K562 (cell line): ENCODE measurements at regions not wholly inside any gene's neighbourhood (a gene's known extent, or its start where the extent isn't known, plus 50 kb on each side); places are given as distances from the start of the nearest gene placed in this dataset.

Experiments used
- CAMTA2 ChIP-seq: fragments of 250-450 bp; sonication (Bioruptor Pico); conservative IDR thresholded peaks from 2 replicates; pipeline ENCODE4 v1.5.1; 2022
- CBX8 ChIP-seq: fragments of 200-600 bp; sonication (generic); IDR thresholded peaks from 2 replicates; pipeline ENCODE4 v1.6.1; 2012; ENCODE audit warnings: borderline replicate concordance, mixed run types, low read depth, mild to moderate bottlenecking, moderate library complexity, mixed read lengths, low read length, control low read depth, inconsistent platforms; ENCODE audit not compliant: poor library complexity, severe bottlenecking; ENCODE audit errors: extremely low read depth
- CREM ChIP-seq: IDR thresholded peaks from 2 replicates; pipeline ENCODE4 v1.6.1; 2014; ENCODE audit warnings: antibody characterized with exemption, low read depth
- HDAC2 ChIP-seq: fragments of 450-650 bp; IDR thresholded peaks from 2 replicates; pipeline ENCODE4 v1.6.1; 2016; ENCODE audit warnings: mild to moderate bottlenecking
- IFI16 ChIP-seq: fragments of 250-450 bp; sonication (Bioruptor Pico); IDR thresholded peaks from 2 replicates; pipeline ENCODE4 v2.1.2; 2022; ENCODE audit warnings: mild to moderate bottlenecking, inconsistent platforms
- NRF1 ChIP-seq, 2 experiments: fragments of 450-650 bp; IDR thresholded peaks in 1 of 2; conservative IDR thresholded peaks in 1 of 2; 2 replicates each; pipeline ENCODE4 v1.6.1; 2014; ENCODE audit warnings: mild to moderate bottlenecking in 2 of 2
- POLR2A ChIP-seq: fragments of 450-650 bp; conservative IDR thresholded peaks from 2 replicates; pipeline ENCODE4 v1.6.1; 2016
- RFX5 ChIP-seq: IDR thresholded peaks from 2 replicates; pipeline ENCODE4 v1.6.1; 2011; ENCODE audit warnings: low read depth, mild to moderate bottlenecking, improper control_type of control experiment, low read length
- SMAD1 ChIP-seq: fragments of 150-350 bp; IDR thresholded peaks from 2 replicates; pipeline ENCODE4 v1.6.1; 2014; ENCODE audit warnings: low read length, low read depth; ENCODE audit not compliant: partially characterized antibody
- SRSF1 ChIP-seq: fragments of 200-400 bp; formaldehyde crosslinking; IDR thresholded peaks from 2 replicates; pipeline ENCODE4 v1.6.1; 2017; ENCODE audit warnings: mild to moderate bottlenecking, low read depth, low read length, moderate library complexity
- TAF7 ChIP-seq: fragments of 450-650 bp; IDR thresholded peaks from 2 replicates; pipeline ENCODE4 v1.6.1; 2016; ENCODE audit warnings: missing genetic modification characterization, missing compliant biosample characterization
- ZFP1 ChIP-seq: fragments of 450-650 bp; formaldehyde crosslinking; IDR thresholded peaks from 2 replicates; pipeline ENCODE4 v1.4.0; 2020; ENCODE audit warnings: mild to moderate bottlenecking, mixed read lengths

- TF ChIP-seq POLR2A (no peak), ZFP1 (CRISPR knock-in tag) (no peak), HDAC2 (no peak), CREM (no peak), CAMTA2 (CRISPR knock-in tag) (no peak), SRSF1 (no peak), TAF7 (no peak), RFX5 (no peak), CBX8 (no peak), NRF1 (conservative IDR thresholded peaks at IDR 0.05 in 1 of 2, IDR thresholded peaks at IDR 0.05 in 1 of 2) (no peak), IFI16 (no peak), SMAD1 (no peak)
Measured at GRCh38 chr2:204018717-204019116, 82.2 kb downstream of the ICOS start.
